ENCODE measurements at regions not wholly inside any gene's neighbourhood (a gene's known extent, or its start where the extent isn't known, plus 50 kb on each side); places are given as distances from the start of the nearest gene placed in this dataset.

- no peak for DNase-seq
Observed at GRCh38 chr15:62975515-62975914, 67.0 kb upstream of the TPM1 start.

- no peak for DNase-seq
Observed at GRCh38 chr15:62976301-62976881, 66.2 kb upstream of the TPM1 start.

GRCh38 chr15:62977952-62978811 lies 64.4 kb upstream of the TPM1 start:
- DNase-seq = no peak

- no peak for DNase-seq
Observed at GRCh38 chr15:62979252-62979651, 63.3 kb upstream of the TPM1 start.

- no peak for DNase-seq
Observed at GRCh38 chr15:62981071-62981470, 61.5 kb upstream of the TPM1 start.

- DNase-seq = no peak
Observed at GRCh38 chr15:62983956-62984355, 58.6 kb upstream of the TPM1 start.

- no peak for DNase-seq
Observed at GRCh38 chr15:62985768-62986167, 56.8 kb upstream of the TPM1 start.

GRCh38 chr15:62986948-62987347 lies 55.6 kb upstream of the TPM1 start:
- DNase-seq = no peak

- no peak for DNase-seq
Observed at GRCh38 chr15:62988701-62989100, 53.8 kb upstream of the TPM1 start.

GRCh38 chr15:62989366-62990055 lies 53.0 kb upstream of the TPM1 start:
- no peak for DNase-seq

- no peak for DNase-seq
Observed at GRCh38 chr15:62991698-62992097, 50.8 kb upstream of the TPM1 start.

GRCh38 chr15:62992302-62992701 lies 50.2 kb upstream of the TPM1 start:
- DNase-seq = no peak

Measured in NCI-H1092 (cell line).